WI38 (cell line): ENCODE measurements at regions not wholly inside any gene's neighbourhood (a gene's known extent, or its start where the extent isn't known, plus 50 kb on each side); places are given as distances from the start of the nearest gene placed in this dataset.

Source experiments
- H3K4me3 ChIP-seq: 2 replicates; pipeline ENCODE4 v1.5.1; 2011; ENCODE audit warnings: low read depth, mild to moderate bottlenecking, control low read depth, low read length
- CTCF ChIP-seq: IDR thresholded peaks from 2 replicates; pipeline ENCODE4 v1.5.1; 2012; ENCODE audit warnings: low read depth, mild to moderate bottlenecking, control low read depth, low read length

DNA sequence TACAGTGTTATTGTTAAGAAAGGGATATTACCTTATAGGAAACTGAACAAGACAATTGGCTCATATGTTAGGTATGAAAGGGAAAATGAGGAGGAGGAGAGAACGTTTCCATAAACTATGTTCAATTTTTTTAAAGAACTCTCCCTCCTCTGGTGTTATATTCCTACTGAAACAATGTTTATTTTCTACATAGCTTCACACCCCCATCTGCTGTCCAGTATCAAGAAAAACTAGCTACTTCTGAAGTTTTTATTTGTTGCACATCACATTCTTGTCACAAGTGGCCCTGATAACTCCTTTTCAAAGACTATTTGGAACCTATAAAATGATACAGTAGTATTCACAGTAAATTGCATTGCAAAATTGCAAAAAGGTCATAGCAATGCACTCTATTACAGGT, 223.4 kb upstream of the FAM174A start:
- TF ChIP-seq CTCF, result no peak
- H3K4me3 ChIP-seq, result no peak overlapping the region

GRCh38 chr5:100306000-100306399, 229.2 kb upstream of the FAM174A start:
- H3K4me3 ChIP-seq, result no peak overlapping the region
- TF ChIP-seq CTCF, result no peak

DNA sequence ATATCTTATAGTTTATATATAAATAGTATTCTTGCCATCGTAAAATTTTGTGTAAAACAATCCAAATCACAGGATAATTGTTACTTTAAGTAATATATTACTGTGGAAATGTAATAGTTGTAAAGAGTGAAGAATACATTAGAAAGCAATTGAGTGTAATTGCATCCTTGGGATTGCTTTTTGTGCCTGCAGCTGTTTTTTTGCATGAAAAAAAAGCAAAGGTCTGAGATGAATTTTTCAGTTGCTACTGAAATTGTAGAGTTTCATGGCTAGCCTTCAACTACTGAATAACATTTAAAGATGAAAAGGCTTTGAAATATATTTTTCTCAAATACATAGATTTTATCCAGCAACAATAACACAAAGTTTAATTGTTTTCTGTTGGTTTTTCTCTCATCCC, 232.0 kb upstream of the FAM174A start:
- no peak for TF ChIP-seq CTCF
- H3K4me3 ChIP-seq, result no peak overlapping the region

GRCh38 chr5:100299261-100299660, 235.9 kb upstream of the FAM174A start:
- no peak for TF ChIP-seq CTCF
- H3K4me3 ChIP-seq, result no peak overlapping the region

- TF ChIP-seq CTCF, result no peak
- no peak overlapping the region for H3K4me3 ChIP-seq
Observed at GRCh38 chr5:100276071-100276470, 259.1 kb upstream of the FAM174A start.

DNA sequence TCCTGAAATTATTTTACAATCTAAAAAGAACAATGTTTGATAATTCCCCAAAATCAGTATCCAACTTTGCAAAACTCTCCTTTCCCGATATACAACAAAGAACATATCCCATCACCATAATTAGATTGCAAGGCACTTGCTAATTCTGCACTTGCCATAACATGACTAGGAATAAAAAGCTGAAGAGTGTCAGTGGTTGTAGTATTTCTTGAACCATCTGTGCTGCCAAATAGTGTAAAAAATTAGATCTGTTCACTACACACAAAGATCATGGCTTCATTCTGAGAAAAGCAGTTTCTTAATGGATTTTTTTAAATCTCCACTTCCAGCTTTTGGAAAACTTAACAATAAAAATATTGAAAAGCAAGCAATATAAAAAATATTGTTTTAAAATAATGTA, 259.5 kb upstream of the FAM174A start:
- no peak for TF ChIP-seq CTCF
- H3K4me3 ChIP-seq, result no peak overlapping the region

DNA sequence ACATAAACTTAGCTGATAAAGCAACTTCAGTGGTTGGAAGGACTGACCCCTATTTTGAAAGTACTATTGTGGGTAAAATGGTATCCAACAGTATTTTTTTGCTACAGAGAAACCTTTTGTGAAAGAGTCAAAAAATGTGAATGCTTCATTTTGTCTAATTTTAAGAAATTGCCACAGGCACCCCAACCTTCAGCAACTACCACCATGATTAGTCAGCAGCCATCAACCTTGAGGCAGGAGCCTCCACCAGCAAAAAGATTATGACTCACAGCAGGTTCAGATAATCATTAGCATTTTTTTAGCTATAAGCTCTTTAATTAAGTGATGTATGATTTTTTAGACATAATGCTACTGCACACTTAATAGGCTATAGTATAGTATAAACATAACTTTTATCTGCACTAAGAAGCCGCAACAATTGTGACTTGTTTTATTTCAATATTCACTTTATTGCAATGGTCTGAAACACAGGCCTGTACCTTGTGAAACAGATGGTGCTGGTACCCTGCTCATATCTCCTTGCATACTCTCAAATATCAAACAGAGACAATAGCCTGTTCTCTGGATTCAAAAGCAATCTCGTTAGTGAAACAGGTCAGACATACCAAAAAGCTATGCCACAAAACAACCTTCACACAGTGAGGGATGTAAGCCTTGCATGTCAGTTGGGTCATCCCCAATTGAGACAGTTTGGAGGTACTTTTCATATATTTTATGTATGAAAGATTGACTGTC, 261.2 kb upstream of the FAM174A start:
- H3K4me3 ChIP-seq, result no peak overlapping the region
- no peak for TF ChIP-seq CTCF
